GM18858 (cell line): ENCODE measurements at regions not wholly inside any gene's neighbourhood (a gene's known extent, or its start where the extent isn't known, plus 50 kb on each side); places are given as distances from the start of the nearest gene placed in this dataset.
"Not testable (repeated sequence)": the region's sequence is repeated elsewhere in the genome, so short reads cannot be mapped to it uniquely, and the experiment has no call there.

ENCODE experiments used
- ATAC-seq: cut with Tn5 transposase; IDR thresholded peaks from one replicate; pipeline ENCODE4 v1.9.1; 2021; ENCODE audit not compliant: unreplicated experiment

- no peak for ATAC-seq
Observed at GRCh38 chr6:50959081-50959641, 140.5 kb downstream of the TFAP2B start.

- ATAC-seq: no peak
Observed at GRCh38 chr6:50961611-50962010, 142.9 kb downstream of the TFAP2B start.

GRCh38 chr6:50962213-50962759 is 143.6 kb downstream of the TFAP2B start:
- ATAC-seq: peak; percentile 26

GRCh38 chr6:50963952-50964351 is 145.3 kb downstream of the TFAP2B start:
- ATAC-seq: no peak

GRCh38 chr6:50965495-50965894 is 146.8 kb downstream of the TFAP2B start:
- no peak for ATAC-seq

- ATAC-seq: peak; percentile 96
Observed at GRCh38 chr6:50966532-50966931, 147.9 kb downstream of the TFAP2B start.

- ATAC-seq: peak; percentile 43
Observed at GRCh38 chr6:50966986-50967385, 148.3 kb downstream of the TFAP2B start.

GRCh38 chr6:50968246-50968645 is 149.6 kb downstream of the TFAP2B start:
- ATAC-seq: not testable (repeated sequence)

GRCh38 chr6:50970908-50971307 is 152.2 kb downstream of the TFAP2B start:
- no peak for ATAC-seq

GRCh38 chr6:50973464-50973863 is 154.8 kb downstream of the TFAP2B start:
- ATAC-seq: no peak

GRCh38 chr6:50974319-50974718 is 155.6 kb downstream of the TFAP2B start:
- ATAC-seq: no peak

- no peak for ATAC-seq
Observed at GRCh38 chr6:50975216-50975615, 156.5 kb downstream of the TFAP2B start.

- no peak for ATAC-seq
Observed at GRCh38 chr6:50976907-50977306, 158.2 kb downstream of the TFAP2B start.

- no peak for ATAC-seq
Observed at GRCh38 chr6:50977796-50978195, 159.1 kb downstream of the TFAP2B start.

- no peak for ATAC-seq
Observed at GRCh38 chr6:50978380-50979170, 159.9 kb downstream of the TFAP2B start.

- no peak for ATAC-seq
Observed at GRCh38 chr6:50979171-50979525, 160.5 kb downstream of the TFAP2B start.

GRCh38 chr6:50984135-50984534 is 165.5 kb downstream of the TFAP2B start:
- no peak for ATAC-seq

GRCh38 chr6:50986319-50986718 is 167.6 kb downstream of the TFAP2B start:
- no peak for ATAC-seq

GRCh38 chr6:50989123-50989522 is 170.5 kb downstream of the TFAP2B start:
- ATAC-seq: no peak

- ATAC-seq: no peak
Observed at GRCh38 chr6:50990750-50991446, 172.2 kb downstream of the TFAP2B start.

- no peak for ATAC-seq
Observed at GRCh38 chr6:50992232-50992631, 173.6 kb downstream of the TFAP2B start.
